ENCODE measurements at regions not wholly inside any gene's neighbourhood (a gene's known extent, or its start where the extent isn't known, plus 50 kb on each side); places are given as distances from the start of the nearest gene placed in this dataset.

DNA sequence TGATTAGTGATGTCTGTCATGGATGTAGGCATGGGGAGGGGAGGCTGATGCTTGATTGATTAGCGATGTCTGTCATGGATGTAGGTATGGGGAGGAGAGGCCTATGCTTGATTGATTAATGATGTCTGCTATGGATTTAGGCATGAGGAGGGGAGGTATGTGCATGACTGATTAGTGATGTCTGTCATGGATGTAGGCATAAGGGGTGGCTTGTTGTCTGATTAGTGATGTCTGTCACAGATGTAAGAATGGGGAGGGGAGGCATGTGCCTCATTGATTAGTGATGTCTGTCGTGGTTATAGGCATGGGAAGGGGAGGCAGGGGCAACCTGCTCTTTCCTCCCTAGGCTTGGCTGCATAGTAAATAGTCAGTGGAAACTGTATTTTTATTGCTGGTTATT is 409.4 kb downstream of the HAPSTR1 start:
- DNase-seq = no peak
- H3K4me1 Mint-ChIP-seq = no peaks in the 10 kb centered on the region
- ATAC-seq = no peak
- CTCF ChIA-PET = no interaction called here
- no peak overlapping the region for H3K27ac Mint-ChIP-seq
- H3K27me3 Mint-ChIP-seq = no peaks in the 10 kb centered on the region
- no peak overlapping the region for H3K4me3 Mint-ChIP-seq
- no peaks in the 10 kb centered on the region for H3K36me3 Mint-ChIP-seq
- H3K9me3 Mint-ChIP-seq (ENCODE audit: low read depth) = peaks cover 5% of the 10 kb centered on the region

- Mint-ChIP-seq H3K27me3 (no peaks in the 10 kb centered on the region), H3K4me1 (no peaks in the 10 kb centered on the region), H3K4me3 (no peak overlapping the region), H3K27ac (no peak overlapping the region), H3K9me3 (ENCODE audit: low read depth) (peaks cover 5% of the 10 kb centered on the region), H3K36me3 (no peaks in the 10 kb centered on the region)
- no peak for ATAC-seq
- DNase-seq = no peak
- CTCF ChIA-PET = interaction anchor here (0.7 kb wide), 1 partner anchor 906 kb away, joined by 3 read pairs; no protein-coding TSS in a partner anchor
These were observed 412.0 kb downstream of the HAPSTR1 start for GRCh38 chr16:9503251-9503984.

DNA sequence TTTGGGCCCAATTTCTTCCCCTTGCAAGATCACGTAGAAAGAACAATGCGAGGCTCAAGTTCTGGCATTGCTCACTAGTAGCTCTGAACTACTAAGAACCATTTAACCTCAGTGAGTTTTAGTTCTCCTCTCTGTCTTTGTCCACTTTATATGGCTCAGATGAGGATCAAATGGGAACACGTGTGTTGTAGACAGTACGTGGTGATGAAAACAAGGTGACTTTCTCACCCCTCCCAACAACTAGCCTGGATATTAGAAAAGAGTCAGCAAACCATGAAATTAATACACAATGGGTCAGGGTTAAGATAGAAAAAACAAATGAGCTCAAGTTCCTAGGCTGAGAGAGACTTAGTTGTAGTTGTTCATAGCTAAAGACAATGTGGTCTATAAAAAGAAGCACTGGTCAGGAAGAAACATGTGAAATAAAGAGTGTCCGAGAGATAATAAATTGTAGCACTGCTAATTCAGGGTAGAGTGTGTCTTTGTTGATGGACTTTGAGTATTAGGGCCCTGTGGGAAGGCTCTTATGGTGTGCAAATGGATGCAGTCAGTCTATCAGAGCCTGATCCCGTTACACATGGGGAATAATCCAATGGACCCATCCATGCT is 417.0 kb downstream of the HAPSTR1 start:
- DNase-seq = no peak
- ATAC-seq = no peak
- no peaks in the 10 kb centered on the region for H3K36me3 Mint-ChIP-seq
- CTCF ChIA-PET = no interaction called here
- H3K27me3 Mint-ChIP-seq = no peaks in the 10 kb centered on the region
- H3K4me1 Mint-ChIP-seq = no peaks in the 10 kb centered on the region
- H3K27ac Mint-ChIP-seq = no peak overlapping the region
- no peak overlapping the region for H3K4me3 Mint-ChIP-seq
- no peaks in the 10 kb centered on the region for H3K9me3 Mint-ChIP-seq (ENCODE audit: low read depth)

DNA sequence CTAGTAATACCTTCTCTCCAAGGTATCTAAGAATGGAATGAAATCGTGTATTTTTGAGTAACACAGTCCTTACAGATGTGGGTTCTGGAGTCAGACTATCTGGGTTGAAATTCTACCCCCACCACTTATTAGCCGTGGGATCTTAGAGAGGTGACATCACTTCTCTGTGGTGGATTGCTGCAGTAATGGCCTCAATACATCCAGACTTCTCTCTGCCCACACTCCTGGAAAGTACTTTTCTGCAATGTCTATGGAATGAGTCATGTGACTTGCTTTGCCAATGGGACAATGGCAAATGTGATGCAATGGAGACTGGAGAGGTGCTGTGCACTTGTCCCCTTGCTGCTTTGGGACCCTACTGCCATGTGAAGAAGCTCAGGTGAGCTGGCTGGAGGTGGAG is 418.2 kb downstream of the HAPSTR1 start:
- Mint-ChIP-seq H3K4me3 (no peak overlapping the region), H3K27ac (no peak overlapping the region), H3K36me3 (no peaks in the 10 kb centered on the region), H3K4me1 (no peaks in the 10 kb centered on the region), H3K27me3 (no peaks in the 10 kb centered on the region), H3K9me3 (ENCODE audit: low read depth) (no peaks in the 10 kb centered on the region)
- ATAC-seq (no peak), DNase-seq (no peak)
- CTCF ChIA-PET = no interaction called here

- DNase-seq (no peak), ATAC-seq (no peak)
- no peaks in the 10 kb centered on the region for H3K9me3 Mint-ChIP-seq (ENCODE audit: low read depth)
- CTCF ChIA-PET = no interaction called here
- no peaks in the 10 kb centered on the region for H3K27me3 Mint-ChIP-seq
- H3K27ac Mint-ChIP-seq = no peak overlapping the region
- H3K4me1 Mint-ChIP-seq = no peaks in the 10 kb centered on the region
- H3K4me3 Mint-ChIP-seq = no peak overlapping the region
- no peaks in the 10 kb centered on the region for H3K36me3 Mint-ChIP-seq
These were observed 419.9 kb downstream of the HAPSTR1 start for GRCh38 chr16:9511389-9511788.

DNA sequence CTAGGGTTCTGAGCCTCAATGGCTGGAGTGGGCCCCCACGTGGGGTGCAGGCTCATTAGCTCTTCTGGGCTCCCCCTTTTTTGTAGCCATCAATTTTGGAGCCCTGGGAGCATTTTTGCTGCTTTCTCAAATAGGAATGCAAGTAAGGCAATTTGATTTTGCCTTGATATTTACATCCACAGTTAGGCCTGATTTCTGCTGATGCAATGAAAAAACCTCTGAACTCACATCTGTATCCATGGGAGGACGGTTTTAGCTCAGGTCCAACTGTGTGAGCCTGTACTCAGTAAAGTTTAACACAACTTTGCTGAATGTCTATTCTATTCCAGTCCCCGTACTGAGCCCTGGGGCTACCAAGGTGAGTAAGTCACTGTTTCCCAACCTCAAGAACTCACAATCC is 425.0 kb downstream of the HAPSTR1 start:
- Mint-ChIP-seq H3K36me3 (no peaks in the 10 kb centered on the region), H3K4me1 (no peaks in the 10 kb centered on the region), H3K4me3 (no peak overlapping the region), H3K27me3 (no peaks in the 10 kb centered on the region), H3K27ac (no peak overlapping the region), H3K9me3 (ENCODE audit: low read depth) (peaks cover 2% of the 10 kb centered on the region)
- no peak for DNase-seq
- CTCF ChIA-PET = no interaction called here
- no peak for ATAC-seq

- no peak overlapping the region for H3K27ac Mint-ChIP-seq
- H3K4me3 Mint-ChIP-seq = no peak overlapping the region
- peaks cover 2% of the 10 kb centered on the region for H3K9me3 Mint-ChIP-seq (ENCODE audit: low read depth)
- DNase-seq = no peak
- no peak for ATAC-seq
- H3K4me1 Mint-ChIP-seq = no peaks in the 10 kb centered on the region
- no peaks in the 10 kb centered on the region for H3K36me3 Mint-ChIP-seq
- no peaks in the 10 kb centered on the region for H3K27me3 Mint-ChIP-seq
- CTCF ChIA-PET = no interaction called here
These were observed 426.6 kb downstream of the HAPSTR1 start for GRCh38 chr16:9518051-9518450.

- H3K36me3 Mint-ChIP-seq = no peaks in the 10 kb centered on the region
- H3K4me3 Mint-ChIP-seq = no peak overlapping the region
- DNase-seq = no peak
- CTCF ChIA-PET = no interaction called here
- ATAC-seq = no peak
- no peaks in the 10 kb centered on the region for H3K27me3 Mint-ChIP-seq
- H3K9me3 Mint-ChIP-seq (ENCODE audit: low read depth) = peaks cover 2% of the 10 kb centered on the region
- no peaks in the 10 kb centered on the region for H3K4me1 Mint-ChIP-seq
- no peak overlapping the region for H3K27ac Mint-ChIP-seq
These were observed 427.1 kb downstream of the HAPSTR1 start for GRCh38 chr16:9518581-9518980.

- no peaks in the 10 kb centered on the region for H3K4me1 Mint-ChIP-seq
- CTCF ChIA-PET = no interaction called here
- H3K4me3 Mint-ChIP-seq = no peak overlapping the region
- H3K36me3 Mint-ChIP-seq = no peaks in the 10 kb centered on the region
- H3K9me3 Mint-ChIP-seq (ENCODE audit: low read depth) = peaks cover 4% of the 10 kb centered on the region
- no peaks in the 10 kb centered on the region for H3K27me3 Mint-ChIP-seq
- no peak overlapping the region for H3K27ac Mint-ChIP-seq
- DNase-seq (no peak), ATAC-seq (no peak)
These were observed 430.4 kb downstream of the HAPSTR1 start for GRCh38 chr16:9521749-9522370.

DNA sequence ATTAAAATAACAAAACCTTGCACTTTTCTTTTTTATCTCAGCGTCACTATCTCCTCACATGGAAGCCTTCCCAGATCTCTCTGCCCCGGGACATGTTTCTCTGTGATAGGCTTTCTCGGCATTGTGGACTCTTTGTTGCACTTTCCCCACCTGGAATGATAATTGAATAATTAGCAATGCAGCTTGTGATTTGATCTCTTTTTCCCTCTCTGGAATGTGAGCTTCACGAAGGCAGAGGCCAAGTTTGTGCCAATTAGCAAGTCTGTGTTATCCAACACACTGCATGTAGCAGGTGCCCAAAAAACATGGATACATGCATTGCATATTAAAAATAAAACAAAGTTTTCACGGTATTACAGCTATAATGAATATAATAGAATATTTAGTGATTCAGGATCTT is 431.2 kb downstream of the HAPSTR1 start:
- Mint-ChIP-seq H3K36me3 (no peaks in the 10 kb centered on the region), H3K27me3 (no peaks in the 10 kb centered on the region), H3K4me3 (no peak overlapping the region), H3K9me3 (ENCODE audit: low read depth) (peaks cover 4% of the 10 kb centered on the region), H3K4me1 (no peaks in the 10 kb centered on the region), H3K27ac (no peak overlapping the region)
- DNase-seq (no peak), ATAC-seq (no peak)
- CTCF ChIA-PET = interaction anchor here (0.5 kb wide), 1 partner anchor 18 kb away, joined by 3 read pairs; no protein-coding TSS in a partner anchor

- Mint-ChIP-seq H3K9me3 (ENCODE audit: low read depth) (peaks cover 4% of the 10 kb centered on the region), H3K27ac (no peak overlapping the region), H3K4me3 (no peak overlapping the region), H3K4me1 (no peaks in the 10 kb centered on the region), H3K27me3 (no peaks in the 10 kb centered on the region), H3K36me3 (no peaks in the 10 kb centered on the region)
- CTCF ChIA-PET = no interaction called here
- DNase-seq = no peak
- ATAC-seq = no peak
These were observed 432.6 kb downstream of the HAPSTR1 start for GRCh38 chr16:9523994-9524393.

DNA sequence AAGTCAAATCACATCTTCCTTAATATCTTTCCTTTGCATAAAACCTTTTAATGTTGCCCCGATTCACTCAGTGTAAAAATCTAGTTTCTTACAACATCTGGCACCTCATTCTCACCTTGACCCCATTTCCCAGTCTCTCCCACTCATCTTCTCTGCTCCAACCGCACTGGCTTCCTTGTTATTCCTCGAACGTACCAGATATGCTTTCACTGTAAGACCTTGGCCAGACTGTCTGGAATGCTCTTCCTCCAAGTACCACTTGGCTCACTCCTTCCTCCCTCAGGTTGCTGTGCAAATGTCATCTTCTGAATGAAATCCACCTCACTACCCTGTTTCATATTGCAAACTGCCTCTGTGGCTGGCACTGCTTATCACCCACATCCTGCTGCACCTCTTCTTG is 433.6 kb downstream of the HAPSTR1 start:
- Mint-ChIP-seq H3K9me3 (ENCODE audit: low read depth) (peaks cover 4% of the 10 kb centered on the region), H3K27me3 (no peaks in the 10 kb centered on the region), H3K4me3 (no peak overlapping the region), H3K36me3 (no peaks in the 10 kb centered on the region), H3K4me1 (no peaks in the 10 kb centered on the region), H3K27ac (no peak overlapping the region)
- CTCF ChIA-PET = no interaction called here
- no peak for DNase-seq
- no peak for ATAC-seq

GRCh38 chr16:9526791-9527190 is 435.3 kb downstream of the HAPSTR1 start:
- H3K4me1 Mint-ChIP-seq = no peaks in the 10 kb centered on the region
- no peak for ATAC-seq
- H3K4me3 Mint-ChIP-seq = no peak overlapping the region
- H3K9me3 Mint-ChIP-seq (ENCODE audit: low read depth) = peaks cover 2% of the 10 kb centered on the region
- no peak for DNase-seq
- no peaks in the 10 kb centered on the region for H3K36me3 Mint-ChIP-seq
- H3K27ac Mint-ChIP-seq = no peak overlapping the region
- CTCF ChIA-PET = no interaction called here
- H3K27me3 Mint-ChIP-seq = no peaks in the 10 kb centered on the region

GRCh38 chr16:9527976-9528375 is 436.5 kb downstream of the HAPSTR1 start:
- H3K4me1 Mint-ChIP-seq = no peaks in the 10 kb centered on the region
- ATAC-seq (no peak), DNase-seq (no peak)
- H3K4me3 Mint-ChIP-seq = no peak overlapping the region
- no peaks in the 10 kb centered on the region for H3K36me3 Mint-ChIP-seq
- no peaks in the 10 kb centered on the region for H3K27me3 Mint-ChIP-seq
- CTCF ChIA-PET = no interaction called here
- peaks cover 8% of the 10 kb centered on the region for H3K9me3 Mint-ChIP-seq (ENCODE audit: low read depth)
- no peak overlapping the region for H3K27ac Mint-ChIP-seq

All from activated CD8-positive, alpha-beta memory T cell treated with anti-CD3 and anti-CD28 coated beads, Interleukin-2, amount 10 ng/mL, durations not matched to agents 7 days and 5 days (primary cell).